ENCODE measurements at regions not wholly inside any gene's neighbourhood (a gene's known extent, or its start where the extent isn't known, plus 50 kb on each side); places are given as distances from the start of the nearest gene placed in this dataset.

DNA sequence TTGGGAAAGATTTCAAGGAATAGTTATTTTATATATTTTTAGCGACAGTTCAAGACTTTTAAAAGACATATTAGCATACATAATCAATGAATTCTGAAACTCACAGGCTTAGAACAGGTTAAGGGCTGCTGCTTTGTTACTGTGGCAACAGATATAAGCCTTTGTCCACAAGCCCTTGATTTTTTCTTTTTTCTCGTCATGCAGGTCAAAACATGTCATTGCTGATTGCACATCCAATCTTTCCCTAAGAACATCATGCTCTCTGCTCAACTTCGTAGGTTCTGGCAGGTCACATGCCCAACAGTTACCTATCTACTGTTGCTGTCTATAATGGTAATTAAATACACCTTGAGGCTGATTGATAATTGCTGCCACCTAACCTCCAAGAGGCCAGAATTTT is 172.5 kb upstream of the PTPRD start:
- Mint-ChIP-seq H3K4me1 (ENCODE audit: low read depth) (no peaks in the 10 kb centered on the region), H3K9me3 (ENCODE audit: low read depth) (peaks cover 26% of the 10 kb centered on the region), H3K4me3 (ENCODE audit: unreplicated experiment) (no peak overlapping the region), H3K27me3 (ENCODE audit: low read depth) (no peaks in the 10 kb centered on the region), H3K36me3 (ENCODE audit: low read depth) (no peaks in the 10 kb centered on the region), H3K27ac (ENCODE audit: unreplicated experiment) (no peak overlapping the region)
- no peak for DNase-seq (ENCODE audit: low spot score)
- TF ChIP-seq, protein P1, sequence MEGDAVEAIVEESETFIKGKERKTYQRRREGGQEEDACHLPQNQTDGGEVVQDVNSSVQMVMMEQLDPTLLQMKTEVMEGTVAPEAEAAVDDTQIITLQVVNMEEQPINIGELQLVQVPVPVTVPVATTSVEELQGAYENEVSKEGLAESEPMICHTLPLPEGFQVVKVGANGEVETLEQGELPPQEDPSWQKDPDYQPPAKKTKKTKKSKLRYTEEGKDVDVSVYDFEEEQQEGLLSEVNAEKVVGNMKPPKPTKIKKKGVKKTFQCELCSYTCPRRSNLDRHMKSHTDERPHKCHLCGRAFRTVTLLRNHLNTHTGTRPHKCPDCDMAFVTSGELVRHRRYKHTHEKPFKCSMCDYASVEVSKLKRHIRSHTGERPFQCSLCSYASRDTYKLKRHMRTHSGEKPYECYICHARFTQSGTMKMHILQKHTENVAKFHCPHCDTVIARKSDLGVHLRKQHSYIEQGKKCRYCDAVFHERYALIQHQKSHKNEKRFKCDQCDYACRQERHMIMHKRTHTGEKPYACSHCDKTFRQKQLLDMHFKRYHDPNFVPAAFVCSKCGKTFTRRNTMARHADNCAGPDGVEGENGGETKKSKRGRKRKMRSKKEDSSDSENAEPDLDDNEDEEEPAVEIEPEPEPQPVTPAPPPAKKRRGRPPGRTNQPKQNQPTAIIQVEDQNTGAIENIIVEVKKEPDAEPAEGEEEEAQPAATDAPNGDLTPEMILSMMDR (IDR thresholded peaks at IDR 0.05) = no peak

DNA sequence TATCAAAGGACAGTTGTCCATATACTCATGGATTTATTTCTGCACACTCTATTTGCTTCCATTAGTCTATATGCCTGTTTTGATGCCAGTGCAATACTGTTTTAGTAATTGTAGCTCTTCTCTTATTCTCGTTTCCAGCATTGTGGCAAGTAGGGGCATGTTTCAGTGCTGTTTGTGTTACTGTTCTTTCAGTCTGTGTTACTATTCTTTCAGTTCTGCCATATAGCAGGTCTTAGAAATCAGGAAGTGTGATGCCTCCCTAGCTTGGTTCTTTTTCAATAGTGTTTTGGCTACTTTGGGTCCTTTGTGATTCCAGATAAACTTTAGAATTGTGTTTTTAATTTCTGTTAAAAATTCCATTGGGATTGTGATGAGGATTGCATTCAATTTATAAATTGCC is 180.5 kb upstream of the PTPRD start:
- Mint-ChIP-seq H3K4me3 (ENCODE audit: unreplicated experiment) (no peak overlapping the region), H3K9me3 (ENCODE audit: low read depth) (peaks cover 3% of the 10 kb centered on the region), H3K27me3 (ENCODE audit: low read depth) (no peaks in the 10 kb centered on the region), H3K4me1 (ENCODE audit: low read depth) (no peaks in the 10 kb centered on the region), H3K36me3 (ENCODE audit: low read depth) (no peaks in the 10 kb centered on the region), H3K27ac (ENCODE audit: unreplicated experiment) (no peak overlapping the region)
- TF ChIP-seq, protein P1 (IDR thresholded peaks at IDR 0.05) = no peak
- no peak for DNase-seq (ENCODE audit: low spot score)

DNA sequence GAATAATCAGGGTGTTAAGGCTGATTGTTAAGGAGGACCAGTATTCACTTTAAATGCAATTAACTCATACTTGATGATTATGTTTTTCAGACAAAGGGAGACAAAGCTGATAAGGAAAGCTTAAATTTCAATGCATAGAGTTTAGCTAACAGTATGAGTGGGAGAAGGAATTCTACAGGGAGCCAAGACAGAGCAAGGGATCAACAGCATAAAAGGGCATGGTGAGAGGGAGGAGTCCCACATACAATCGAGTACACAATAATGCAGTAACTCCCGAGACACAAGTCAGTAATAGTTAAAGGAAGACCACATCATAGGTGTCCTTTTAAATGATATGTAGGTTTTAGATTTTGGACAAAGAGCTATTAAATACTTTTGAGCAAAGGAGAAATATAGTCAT is 191.7 kb upstream of the PTPRD start:
- H3K4me1 Mint-ChIP-seq (ENCODE audit: low read depth) = no peaks in the 10 kb centered on the region
- no peak overlapping the region for H3K4me3 Mint-ChIP-seq (ENCODE audit: unreplicated experiment)

DNA sequence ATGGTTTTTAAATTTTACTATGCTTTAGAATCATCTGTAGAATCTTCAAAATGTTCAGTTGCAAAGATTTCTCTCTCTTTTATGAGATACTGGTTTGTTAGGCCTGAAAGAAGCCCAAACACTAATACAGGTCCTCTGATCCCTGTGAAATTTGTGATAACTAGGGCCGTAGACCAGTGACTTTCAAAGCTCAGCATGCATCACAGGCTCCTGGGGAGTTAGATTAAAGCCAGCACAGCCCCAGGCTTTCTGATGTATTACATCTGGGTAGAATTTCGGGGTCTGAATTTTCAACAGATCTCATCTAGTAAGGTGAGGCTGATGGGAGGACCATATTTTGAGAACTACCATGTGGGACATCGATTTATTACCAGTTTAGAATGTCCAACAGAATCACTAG is 194.1 kb upstream of the PTPRD start:
- no peaks in the 10 kb centered on the region for H3K4me1 Mint-ChIP-seq (ENCODE audit: low read depth)
- H3K4me3 Mint-ChIP-seq (ENCODE audit: unreplicated experiment) = no peak overlapping the region
- DNase-seq (ENCODE audit: low spot score) = no peak
- H3K27me3 Mint-ChIP-seq (ENCODE audit: low read depth) = no peaks in the 10 kb centered on the region
- H3K36me3 Mint-ChIP-seq (ENCODE audit: low read depth) = no peaks in the 10 kb centered on the region
- TF ChIP-seq, protein P1 (IDR thresholded peaks at IDR 0.05) = no peak
- peaks cover 7% of the 10 kb centered on the region for H3K9me3 Mint-ChIP-seq (ENCODE audit: low read depth)
- no peak overlapping the region for H3K27ac Mint-ChIP-seq (ENCODE audit: unreplicated experiment)

More for the DNA sequence above, 191.7 kb upstream of the PTPRD start:
- Mint-ChIP-seq H3K9me3 (ENCODE audit: low read depth) (peaks cover 9% of the 10 kb centered on the region), H3K27ac (ENCODE audit: unreplicated experiment) (no peak overlapping the region), H3K27me3 (ENCODE audit: low read depth) (no peaks in the 10 kb centered on the region), H3K36me3 (ENCODE audit: low read depth) (no peaks in the 10 kb centered on the region)
- DNase-seq (ENCODE audit: low spot score) = no peak
- TF ChIP-seq, protein P1 (IDR thresholded peaks at IDR 0.05) = no peak

DNA sequence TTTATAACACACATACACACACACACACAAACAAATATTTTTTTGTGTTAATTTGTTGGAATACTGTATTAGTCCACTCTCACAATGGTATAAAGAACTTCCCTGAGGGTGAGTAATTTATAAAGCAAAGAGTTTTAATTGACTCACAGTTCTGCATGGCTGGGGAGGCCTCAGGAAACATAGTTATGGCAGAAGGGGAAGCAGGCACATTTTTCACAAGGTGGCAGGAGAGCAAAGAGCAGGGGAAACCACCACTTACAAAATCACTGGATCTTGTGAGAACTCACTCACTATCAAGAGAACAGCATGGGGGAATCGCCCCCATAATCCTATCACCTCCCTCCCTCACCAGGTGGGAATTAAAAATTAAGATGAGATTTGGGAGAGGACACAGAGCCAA is 205.4 kb upstream of the PTPRD start:
- no peak for DNase-seq (ENCODE audit: low spot score)
- no peak overlapping the region for H3K27ac Mint-ChIP-seq (ENCODE audit: unreplicated experiment)
- peaks cover 4% of the 10 kb centered on the region for H3K9me3 Mint-ChIP-seq (ENCODE audit: low read depth)
- no peaks in the 10 kb centered on the region for H3K27me3 Mint-ChIP-seq (ENCODE audit: low read depth)
- no peaks in the 10 kb centered on the region for H3K4me1 Mint-ChIP-seq (ENCODE audit: low read depth)
- no peak overlapping the region for H3K4me3 Mint-ChIP-seq (ENCODE audit: unreplicated experiment)
- H3K36me3 Mint-ChIP-seq (ENCODE audit: low read depth) = no peaks in the 10 kb centered on the region
- TF ChIP-seq, protein P1 (IDR thresholded peaks at IDR 0.05) = no peak

Data from chondrocyte (in vitro differentiated cells).